RKO (cell line): ENCODE measurements at regions not wholly inside any gene's neighbourhood (a gene's known extent, or its start where the extent isn't known, plus 50 kb on each side); places are given as distances from the start of the nearest gene placed in this dataset.
A peak's percentile ranks its signal among the peaks of the same experiment; 100 is the strongest.
"Not testable (repeated sequence)": the region's sequence is repeated elsewhere in the genome, so short reads cannot be mapped to it uniquely, and the experiment has no call there.

Experiments
- DNase-seq: peaks from one replicate; pipeline ENCODE4 v3.0.0-alpha.2; 2016; ENCODE audit warnings: low spot score

GRCh38 chr11:95647871-95648270 lies 141.7 kb downstream of the FAM76B start:
- no peak for DNase-seq

GRCh38 chr11:95647355-95647754 lies 142.2 kb downstream of the FAM76B start:
- no peak for DNase-seq

GRCh38 chr11:95641495-95641894 lies 148.1 kb downstream of the FAM76B start:
- DNase-seq, result no peak

GRCh38 chr11:95638501-95638900 lies 151.1 kb downstream of the FAM76B start:
- no peak for DNase-seq

- no peak for DNase-seq
Observed at GRCh38 chr11:95625164-95625900, 164.2 kb downstream of the FAM76B start.

- no peak for DNase-seq
Observed at GRCh38 chr11:95616256-95616804, 173.3 kb downstream of the FAM76B start.

GRCh38 chr11:95611827-95612226 lies 177.8 kb downstream of the FAM76B start:
- no peak for DNase-seq

GRCh38 chr11:95610185-95610584 lies 179.4 kb downstream of the FAM76B start:
- DNase-seq, result not testable (repeated sequence)

- no peak for DNase-seq
Observed at GRCh38 chr11:95608093-95608492, 181.5 kb downstream of the FAM76B start.

- DNase-seq, result no peak
Observed at GRCh38 chr11:95606824-95607223, 182.8 kb downstream of the FAM76B start.

GRCh38 chr11:95605271-95605940 lies 184.2 kb downstream of the FAM76B start:
- DNase-seq, result no peak

GRCh38 chr11:95599959-95600586 lies 189.5 kb downstream of the FAM76B start:
- DNase-seq, result no peak

GRCh38 chr11:95595973-95596489 lies 193.6 kb downstream of the FAM76B start:
- no peak for DNase-seq

GRCh38 chr11:95595541-95595940 lies 194.0 kb downstream of the FAM76B start:
- DNase-seq, result no peak

GRCh38 chr11:95593111-95593510 lies 196.5 kb downstream of the FAM76B start:
- DNase-seq, result no peak

- DNase-seq, result no peak
Observed at GRCh38 chr11:95592471-95592870, 197.1 kb downstream of the FAM76B start.

- no peak for DNase-seq
Observed at GRCh38 chr11:95589893-95590612, 199.5 kb downstream of the FAM76B start.

GRCh38 chr11:95588821-95589220 lies 200.8 kb downstream of the FAM76B start:
- DNase-seq, result no peak

- no peak for DNase-seq
Observed at GRCh38 chr11:95586661-95587060, 202.9 kb downstream of the FAM76B start.

GRCh38 chr11:95586155-95586554 lies 203.4 kb downstream of the FAM76B start:
- no peak for DNase-seq

GRCh38 chr11:95585752-95586077 lies 203.9 kb downstream of the FAM76B start:
- no peak for DNase-seq

GRCh38 chr11:95585069-95585751 lies 204.4 kb downstream of the FAM76B start:
- peak; percentile 20 for DNase-seq
